Breast epithelium (tissue), 4 donors: ENCODE measurements at regions not wholly inside any gene's neighbourhood (a gene's known extent, or its start where the extent isn't known, plus 50 kb on each side); places are given as distances from the start of the nearest gene placed in this dataset.
"Not testable (repeated sequence)": the region's sequence is repeated elsewhere in the genome, so short reads cannot be mapped to it uniquely, and the experiment has no call there.

Experiments used
- DNase-seq, 2 donors: peaks; one replicate each; pipeline ENCODE4 v3.0.0-alpha.2; 2019; ENCODE audit warnings: low spot score in 2 of 2
- H3K27ac ChIP-seq, 2 donors: fragments of 200-600 bp; sonication (generic) in 1 of 2; one replicate each; pipeline ENCODE4 v1.5.1; 2016 to 2019; ENCODE audit warnings: mild to moderate bottlenecking in 1 of 2
- H3K27me3 ChIP-seq, 2 donors: fragments of 200-600 bp; sonication (generic) in 1 of 2; one replicate each; pipeline versions ENCODE4 v1.5.1 to v1.6.0; 2017 to 2019; ENCODE audit warnings: control low read depth in 1 of 2, mild to moderate bottlenecking in 1 of 2
- H3K36me3 ChIP-seq: fragments of 200-600 bp; one replicate; pipeline ENCODE4 v1.5.1; 2019
- H3K4me1 ChIP-seq, 2 donors: fragments of 200-600 bp; sonication (generic); one replicate each; pipeline ENCODE4 v1.5.1; 2016 to 2019; ENCODE audit warnings: control low read depth in 1 of 2
- H3K4me3 ChIP-seq, 3 donors: fragments of 200-600 bp; sonication (generic); 1 replicate in 2 of 3; 2 replicates in 1 of 3; pipeline ENCODE4 v1.5.1; 2016 to 2019; ENCODE audit warnings: mild to moderate bottlenecking in 3 of 3, moderate library complexity in 2 of 3
- H3K9me3 ChIP-seq, 2 donors: fragments of 200-600 bp; sonication (generic) in 1 of 2; one replicate each; pipeline ENCODE4 v1.5.1; 2016 to 2019; ENCODE audit warnings: control low read depth in 1 of 2
- CTCF ChIP-seq, 3 donors: fragments of 450-650 bp; IDR thresholded peaks; one replicate each; pipeline ENCODE4 v1.5.1; 2016 to 2017; ENCODE audit warnings: antibody characterized with exemption in 3 of 3, mild to moderate bottlenecking in 3 of 3, moderate library complexity in 3 of 3
- POLR2A ChIP-seq: fragments of 450-650 bp; IDR thresholded peaks from one replicate; pipeline ENCODE4 v1.6.1; 2016; ENCODE audit warnings: antibody characterized with exemption, mild to moderate bottlenecking, moderate library complexity
- POLR2AphosphoS5 ChIP-seq, 3 donors: sonication (generic); formaldehyde crosslinking; IDR thresholded peaks; one replicate each; pipeline ENCODE4 v1.6.1; 2017; ENCODE audit warnings: antibody characterized with exemption in 3 of 3
- intact Hi-C: fragments of 100-400 bp; cut with DNase I; formaldehyde crosslinking; loops from one replicate; pipeline ENCODE4 v1.15.1; 2023; ENCODE audit warnings: low total_unique reads

- Histone ChIP-seq H3K9me3 (no peaks in the 10 kb centered on the region), H3K27ac (no peak overlapping the region), H3K27me3 (no peaks in the 10 kb centered on the region), H3K4me1 (no peaks in the 10 kb centered on the region), H3K36me3 (no peaks in the 10 kb centered on the region), H3K4me3 (no peak overlapping the region)
- TF ChIP-seq POLR2AphosphoS5 (IDR thresholded peaks at IDR 0.05) (no peak), CTCF (IDR thresholded peaks at IDR 0.05) (no peak), POLR2A (no peak)
- intact Hi-C loops: no loop called here
- DNase-seq: no peak
Measured at GRCh38 chr14:49286257-49286983, 299.8 kb downstream of the RPS29 start.

GRCh38 chr14:49280566-49280965 is 305.6 kb downstream of the RPS29 start:
- Histone ChIP-seq H3K36me3 (no peaks in the 10 kb centered on the region), H3K4me3 (no peak overlapping the region), H3K9me3 (peaks cover 0 to 8% of the 10 kb centered on the region in 2 donors), H3K27me3 (no peaks in the 10 kb centered on the region), H3K4me1 (no peaks in the 10 kb centered on the region), H3K27ac (no peak overlapping the region)
- no peak for DNase-seq
- no peak for TF ChIP-seq CTCF (IDR thresholded peaks at IDR 0.05)
- no peak for TF ChIP-seq POLR2AphosphoS5 (IDR thresholded peaks at IDR 0.05)
- no peak for TF ChIP-seq POLR2A
- intact Hi-C loops: no loop called here

- Histone ChIP-seq H3K27ac (no peak overlapping the region), H3K9me3 (no peaks in the 10 kb centered on the region), H3K4me1 (no peaks in the 10 kb centered on the region), H3K27me3 (no peaks in the 10 kb centered on the region), H3K4me3 (no peak overlapping the region), H3K36me3 (no peaks in the 10 kb centered on the region)
- intact Hi-C loops: no loop called here
- no peak for DNase-seq
- TF ChIP-seq CTCF (IDR thresholded peaks at IDR 0.05): no peak
- no peak for TF ChIP-seq POLR2A
- TF ChIP-seq POLR2AphosphoS5 (IDR thresholded peaks at IDR 0.05): no peak
Measured at GRCh38 chr14:49250517-49250916, 335.7 kb downstream of the RPS29 start.

GRCh38 chr14:49250109-49250508 is 336.1 kb downstream of the RPS29 start:
- intact Hi-C loops: no loop called here
- Histone ChIP-seq H3K9me3 (no peaks in the 10 kb centered on the region), H3K27me3 (no peaks in the 10 kb centered on the region), H3K4me3 (no peak overlapping the region), H3K4me1 (no peaks in the 10 kb centered on the region), H3K27ac (no peak overlapping the region), H3K36me3 (no peaks in the 10 kb centered on the region)
- no peak for DNase-seq
- TF ChIP-seq CTCF (IDR thresholded peaks at IDR 0.05) (no peak), POLR2AphosphoS5 (IDR thresholded peaks at IDR 0.05) (no peak), POLR2A (no peak)

- H3K9me3 ChIP-seq: no peaks in the 10 kb centered on the region
- TF ChIP-seq POLR2AphosphoS5 (IDR thresholded peaks at IDR 0.05) (no peak), POLR2A (no peak), CTCF (IDR thresholded peaks at IDR 0.05) (no peak)
- H3K27ac ChIP-seq: no peak overlapping the region
- no peaks in the 10 kb centered on the region for H3K4me1 ChIP-seq
- DNase-seq: no peak
- H3K36me3 ChIP-seq: no peaks in the 10 kb centered on the region
- H3K4me3 ChIP-seq: no peak overlapping the region
- intact Hi-C loops: no loop called here
- no peaks in the 10 kb centered on the region for H3K27me3 ChIP-seq
Measured at GRCh38 chr14:49249022-49249421, 337.2 kb downstream of the RPS29 start.

GRCh38 chr14:49243777-49244176 is 342.4 kb downstream of the RPS29 start:
- H3K36me3 ChIP-seq, H3K4me1 ChIP-seq, intact Hi-C loops, DNase-seq, H3K27me3 ChIP-seq, H3K4me3 ChIP-seq, H3K9me3 ChIP-seq, H3K27ac ChIP-seq: not testable (repeated sequence)
